ENCODE measurements at regions not wholly inside any gene's neighbourhood (a gene's known extent, or its start where the extent isn't known, plus 50 kb on each side); places are given as distances from the start of the nearest gene placed in this dataset.

DNA sequence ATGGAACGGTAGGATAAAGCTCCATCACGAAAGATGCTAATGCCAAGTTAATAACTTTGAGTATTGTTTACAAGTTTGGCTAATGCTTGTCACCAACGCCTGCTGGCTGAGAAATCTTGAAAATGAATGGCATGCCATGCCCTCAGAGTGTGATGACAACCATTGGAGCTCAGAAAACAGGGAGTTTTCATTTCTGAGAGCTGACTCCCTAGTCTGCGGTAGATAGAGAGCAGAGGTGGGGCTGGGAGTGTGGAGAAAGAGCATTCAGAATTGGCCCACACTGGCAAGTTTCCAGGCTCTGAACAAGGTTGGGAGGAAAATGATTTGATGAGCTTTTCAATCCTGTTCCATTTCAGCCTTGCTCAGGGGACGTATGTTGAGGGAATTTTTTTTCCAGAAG, 183.9 kb downstream of the CPEB2 start:
- Histone ChIP-seq H3K9me3 (ENCODE audit: low read length) (no peaks in the 10 kb centered on the region), H2AFZ (ENCODE audit: low read depth, low read length) (no peak overlapping the region), H3K27ac (ENCODE audit: low read length) (no peak overlapping the region), H3K9me2 (ENCODE audit: insufficient read depth, low read length) (no peaks in the 10 kb centered on the region), H3F3A (ENCODE audit: insufficient read depth, low read length, poor library complexity, severe bottlenecking) (no peaks in the 10 kb centered on the region), H4K20me1 (ENCODE audit: insufficient read depth) (no peaks in the 10 kb centered on the region), H3K4me2 (ENCODE audit: low read length) (no peak overlapping the region), H3K9ac (ENCODE audit: low read length) (no peak overlapping the region), H3K79me2 (replicated peaks; ENCODE audit: insufficient read depth, low read length) (no peaks in the 10 kb centered on the region), H3K36me3 (ENCODE audit: insufficient read depth, low read length) (no peaks in the 10 kb centered on the region), H3K27me3 (ENCODE audit: insufficient read depth, low read depth, low read length) (no peaks in the 10 kb centered on the region), H3K4me3 (ENCODE audit: low read length) (no peak overlapping the region)
- TF ChIP-seq EZH2 (IDR thresholded peaks at IDR 0.05; ENCODE audit: borderline replicate concordance, insufficient read depth, low read length, poor library complexity, severe bottlenecking) = no peak
- no peak for TF ChIP-seq POLR2AphosphoS5 (IDR thresholded peaks at IDR 0.05)
- TF ChIP-seq CTCF (IDR thresholded peaks at IDR 0.05; ENCODE audit: poor library complexity, severe bottlenecking) = no peak
- no peak for TF ChIP-seq TAF1 (IDR thresholded peaks at IDR 0.05; ENCODE audit: low read depth)
- TF ChIP-seq REST (IDR thresholded peaks at IDR 0.05; ENCODE audit: borderline replicate concordance) = no peak
- no peak for TF ChIP-seq MXI1 (conservative IDR thresholded peaks at IDR 0.05; ENCODE audit: poor library complexity, severe bottlenecking)
- no peak for TF ChIP-seq EP300 (conservative IDR thresholded peaks at IDR 0.05; ENCODE audit: poor library complexity, severe bottlenecking)
- TF ChIP-seq SMC3 (conservative IDR thresholded peaks at IDR 0.05; ENCODE audit: poor library complexity) = no peak
- no peak for TF ChIP-seq RAD21 (conservative IDR thresholded peaks at IDR 0.05)

GRCh38 chr4:15186806-15187205, 184.5 kb downstream of the CPEB2 start:
- no peak for TF ChIP-seq SMC3 (conservative IDR thresholded peaks at IDR 0.05; ENCODE audit: poor library complexity)
- TF ChIP-seq TAF1 (IDR thresholded peaks at IDR 0.05; ENCODE audit: low read depth) = no peak
- no peak for TF ChIP-seq REST (IDR thresholded peaks at IDR 0.05; ENCODE audit: borderline replicate concordance)
- no peak for TF ChIP-seq CTCF (IDR thresholded peaks at IDR 0.05; ENCODE audit: poor library complexity, severe bottlenecking)
- no peak for TF ChIP-seq EP300 (conservative IDR thresholded peaks at IDR 0.05; ENCODE audit: poor library complexity, severe bottlenecking)
- TF ChIP-seq RAD21 (conservative IDR thresholded peaks at IDR 0.05) = no peak
- TF ChIP-seq MXI1 (conservative IDR thresholded peaks at IDR 0.05; ENCODE audit: poor library complexity, severe bottlenecking) = no peak
- Histone ChIP-seq H3K27ac (ENCODE audit: low read length) (no peak overlapping the region), H3K79me2 (replicated peaks; ENCODE audit: insufficient read depth, low read length) (no peaks in the 10 kb centered on the region), H3F3A (ENCODE audit: insufficient read depth, low read length, poor library complexity, severe bottlenecking) (no peaks in the 10 kb centered on the region), H4K20me1 (ENCODE audit: insufficient read depth) (no peaks in the 10 kb centered on the region), H3K27me3 (ENCODE audit: insufficient read depth, low read depth, low read length) (no peaks in the 10 kb centered on the region), H2AFZ (ENCODE audit: low read depth, low read length) (no peak overlapping the region), H3K4me3 (ENCODE audit: low read length) (no peak overlapping the region), H3K9me3 (ENCODE audit: low read length) (no peaks in the 10 kb centered on the region), H3K36me3 (ENCODE audit: insufficient read depth, low read length) (no peaks in the 10 kb centered on the region), H3K9ac (ENCODE audit: low read length) (no peak overlapping the region), H3K4me2 (ENCODE audit: low read length) (no peak overlapping the region), H3K9me2 (ENCODE audit: insufficient read depth, low read length) (no peaks in the 10 kb centered on the region)

Data from neural cell (in vitro differentiated cells).